ENCODE measurements at regions not wholly inside any gene's neighbourhood (a gene's known extent, or its start where the extent isn't known, plus 50 kb on each side); places are given as distances from the start of the nearest gene placed in this dataset.

- peak; percentile 92; the same call in 1 of the 2 replicates for TF ChIP-seq RXRA (IDR thresholded peaks at IDR 0.05; ENCODE audit: borderline replicate concordance, low read depth)
- no peak for TF ChIP-seq SMC3 (IDR thresholded peaks at IDR 0.05; ENCODE audit: low read depth, low read length)
- no peak for TF ChIP-seq RFX5 (IDR thresholded peaks at IDR 0.05; ENCODE audit: low read length)
- TF ChIP-seq EZH2phosphoT487 (IDR thresholded peaks at IDR 0.05; ENCODE audit: borderline replicate concordance, low read depth): no peak
- TF ChIP-seq TEAD4 (IDR thresholded peaks at IDR 0.05; ENCODE audit: borderline replicate concordance, insufficient read depth): peak; percentile 74; the same call in 1 of the 2 replicates
- TF ChIP-seq NFIC (IDR thresholded peaks at IDR 0.05; ENCODE audit: borderline replicate concordance): peak; percentile 85
Observed at GRCh38 chr9:88776717-88777497, 214.4 kb upstream of the S1PR3 start (continued).

- ChIA-PET POLR2A (no interaction called here), CTCF (interaction anchor here (1.1 kb wide), 1 partner anchor 11 kb away, joined by 3 read pairs; no protein-coding TSS in a partner anchor)
- peak overlapping the region; percentile 34; the same call in 1 of the 2 replicates for H3K9ac ChIP-seq
- no peaks in the 10 kb centered on the region for H3K27me3 ChIP-seq (ENCODE audit: insufficient read depth)
- no peak for DNase-seq
- H3K9me3 ChIP-seq: no peaks in the 10 kb centered on the region
- peaks cover 17% of the 10 kb centered on the region for H3F3A ChIP-seq (replicated peaks; ENCODE audit: insufficient read depth)
- peak overlapping the region; percentile 62 to 77 for H3K27ac ChIP-seq (ENCODE audit: low read depth in 2 of 2, low read length in 1 of 2)
- no peaks in the 10 kb centered on the region for H3K9me2 ChIP-seq
- no peaks in the 10 kb centered on the region for H3K79me2 ChIP-seq (ENCODE audit: insufficient read depth)
- TF ChIP-seq TCF12 (IDR thresholded peaks at IDR 0.05): 0 out of 2 replicates have a peak, but pooled peaks have one; percentile 18
- TF ChIP-seq NFIC (IDR thresholded peaks at IDR 0.05; ENCODE audit: borderline replicate concordance): peak; percentile 24; the same call in 1 of the 2 replicates
- TF ChIP-seq EP300 (IDR thresholded peaks at IDR 0.05; ENCODE audit: borderline replicate concordance in 1 of 2, low read depth in 1 of 2, low read length in 1 of 2): no peak
- TF ChIP-seq ZBTB33 (IDR thresholded peaks at IDR 0.05; ENCODE audit: borderline replicate concordance, low read depth): no peak
- peak; percentile 46; the same call in 1 of the 2 replicates for TF ChIP-seq RXRA (IDR thresholded peaks at IDR 0.05; ENCODE audit: borderline replicate concordance, low read depth)
- peak overlapping the region; percentile 70 for H2AFZ ChIP-seq (ENCODE audit: low read depth)
- H3K4me1 ChIP-seq (ENCODE audit: control insufficient read depth in 1 of 2, insufficient read depth in 2 of 2, low read depth in 1 of 2, low read length in 1 of 2): peaks cover 20 to 57% of the 10 kb centered on the region in 2 experiments
- peak overlapping the region; percentile 54; the same call in 1 of the 2 replicates for H3K4me2 ChIP-seq
- no peak overlapping the region for H3K4me3 ChIP-seq (ENCODE audit: low read depth in 2 of 2, low read length in 1 of 2)
- no peaks in the 10 kb centered on the region for H4K20me1 ChIP-seq (ENCODE audit: insufficient read depth)
- 80% methylated on average over 11 of the region's 12 CpGs for WGBS (ENCODE audit: low lambda C conversion rate)
- no peaks in the 10 kb centered on the region for H3K36me3 ChIP-seq (replicated peaks in 1 of 2; ENCODE audit: control insufficient read depth in 1 of 2, insufficient read depth in 2 of 2, low read length in 1 of 2)
Observed at GRCh38 chr9:88777498-88778312, 213.6 kb upstream of the S1PR3 start.
